Peyer's patch (tissue), 4 donors: ENCODE measurements at regions not wholly inside any gene's neighbourhood (a gene's known extent, or its start where the extent isn't known, plus 50 kb on each side); places are given as distances from the start of the nearest gene placed in this dataset.

Experiments
- POLR2A ChIP-seq, 2 donors: fragments of 450-650 bp; IDR thresholded peaks; one replicate each; pipeline ENCODE4 v1.5.1; 2017; ENCODE audit warnings: antibody characterized with exemption in 2 of 2, mild to moderate bottlenecking in 2 of 2, moderate library complexity in 2 of 2
- TF ChIP-seq, protein P1 (sequence below), 6 experiments: fragments of 450-650 bp in 4 of 6; fragments of 200-600 bp in 2 of 6; sonication (generic) in 1 of 6; IDR thresholded peaks; one replicate each; pipeline ENCODE4 v1.5.1; 2017 to 2019; ENCODE audit warnings: antibody characterized with exemption in 6 of 6, mild to moderate bottlenecking in 3 of 6, moderate library complexity in 1 of 6

DNA sequence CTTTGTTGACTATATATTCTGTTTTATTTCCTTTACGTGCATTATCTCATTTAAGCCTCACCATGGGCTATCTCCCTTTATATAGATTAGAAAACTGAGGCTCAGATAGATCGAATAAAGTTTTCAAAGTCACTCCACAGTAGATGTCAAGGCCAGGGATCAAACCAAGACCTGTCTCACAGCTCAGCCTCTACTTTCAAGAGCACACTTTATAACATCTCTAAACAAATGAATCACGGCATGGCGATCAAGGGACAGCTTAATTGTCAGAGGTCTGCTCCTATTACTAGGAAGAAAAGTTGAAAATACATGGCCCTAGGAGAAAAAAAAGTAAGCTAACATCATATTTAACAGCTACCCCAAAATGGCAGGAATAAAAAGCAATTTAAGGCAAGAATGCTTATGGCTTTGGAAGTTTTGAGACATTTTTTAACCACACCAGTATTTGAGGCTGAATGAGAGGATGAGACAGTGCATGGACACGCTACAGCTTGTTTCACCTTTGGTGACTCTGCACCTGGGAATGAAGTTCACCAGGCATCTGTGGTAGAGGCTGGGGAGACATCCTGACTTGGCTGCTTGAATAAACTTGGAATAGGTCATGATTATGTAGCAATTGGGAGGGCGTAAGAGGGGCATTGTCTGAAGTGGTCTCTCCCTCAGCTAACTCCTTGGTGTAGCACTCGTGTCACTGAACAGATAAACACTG lies 486.8 kb upstream of the WWC1 start:
- TF ChIP-seq POLR2A (IDR thresholded peaks at IDR 0.05), result no peak
- TF ChIP-seq, protein P1, sequence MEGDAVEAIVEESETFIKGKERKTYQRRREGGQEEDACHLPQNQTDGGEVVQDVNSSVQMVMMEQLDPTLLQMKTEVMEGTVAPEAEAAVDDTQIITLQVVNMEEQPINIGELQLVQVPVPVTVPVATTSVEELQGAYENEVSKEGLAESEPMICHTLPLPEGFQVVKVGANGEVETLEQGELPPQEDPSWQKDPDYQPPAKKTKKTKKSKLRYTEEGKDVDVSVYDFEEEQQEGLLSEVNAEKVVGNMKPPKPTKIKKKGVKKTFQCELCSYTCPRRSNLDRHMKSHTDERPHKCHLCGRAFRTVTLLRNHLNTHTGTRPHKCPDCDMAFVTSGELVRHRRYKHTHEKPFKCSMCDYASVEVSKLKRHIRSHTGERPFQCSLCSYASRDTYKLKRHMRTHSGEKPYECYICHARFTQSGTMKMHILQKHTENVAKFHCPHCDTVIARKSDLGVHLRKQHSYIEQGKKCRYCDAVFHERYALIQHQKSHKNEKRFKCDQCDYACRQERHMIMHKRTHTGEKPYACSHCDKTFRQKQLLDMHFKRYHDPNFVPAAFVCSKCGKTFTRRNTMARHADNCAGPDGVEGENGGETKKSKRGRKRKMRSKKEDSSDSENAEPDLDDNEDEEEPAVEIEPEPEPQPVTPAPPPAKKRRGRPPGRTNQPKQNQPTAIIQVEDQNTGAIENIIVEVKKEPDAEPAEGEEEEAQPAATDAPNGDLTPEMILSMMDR (IDR thresholded peaks at IDR 0.05), result no peak
